Astrocyte (in vitro differentiated cells and primary cell): ENCODE measurements at regions not wholly inside any gene's neighbourhood (a gene's known extent, or its start where the extent isn't known, plus 50 kb on each side); places are given as distances from the start of the nearest gene placed in this dataset.

Source experiments
- DNase-seq: peaks from one replicate; pipeline ENCODE4 v3.0.0-alpha.2; 2010; ENCODE audit warnings: low read depth
- FAIRE-seq: peaks from 2 replicates; lab custom pipeline; 2011; peaks lifted over from hg19 to GRCh38; lab: Jason Lieb, UNC
- H2AFZ ChIP-seq: 2 replicates; pipeline ENCODE4 v1.6.0; 2012; ENCODE audit warnings: low read depth, low read length, inconsistent platforms
- H3K27ac ChIP-seq: 2 replicates; pipeline ENCODE4 v1.5.1; 2011; ENCODE audit warnings: low read depth, low read length, inconsistent platforms
- H3K27me3 ChIP-seq: 2 replicates; pipeline ENCODE4 v1.6.0; 2011; ENCODE audit warnings: low read length, inconsistent platforms; ENCODE audit not compliant: insufficient read depth
- H3K36me3 ChIP-seq: 2 replicates; pipeline ENCODE4 v1.5.1; 2011; ENCODE audit warnings: low read length, inconsistent platforms; ENCODE audit not compliant: insufficient read depth
- H3K4me1 ChIP-seq: 2 replicates; pipeline ENCODE4 v1.5.1; 2011; ENCODE audit warnings: low read length, inconsistent platforms; ENCODE audit not compliant: insufficient read depth
- H3K4me2 ChIP-seq: 2 replicates; pipeline ENCODE4 v1.6.0; 2012; ENCODE audit warnings: low read length, inconsistent platforms
- H3K4me3 ChIP-seq: 2 replicates; pipeline ENCODE4 v1.5.1; 2011; ENCODE audit warnings: low read depth, mild to moderate bottlenecking, low read length, inconsistent platforms; ENCODE audit not compliant: insufficient read depth
- H3K79me2 ChIP-seq: 2 replicates; pipeline ENCODE4 v1.6.0; 2012; ENCODE audit warnings: mild to moderate bottlenecking, low read length, inconsistent platforms; ENCODE audit not compliant: insufficient read depth
- H3K9ac ChIP-seq: 2 replicates; pipeline ENCODE4 v1.6.0; 2012; ENCODE audit warnings: mild to moderate bottlenecking, low read length, inconsistent platforms
- H3K9me3 ChIP-seq: 2 replicates; pipeline ENCODE4 v1.5.1; 2012; ENCODE audit warnings: low read depth, mild to moderate bottlenecking, low read length, inconsistent platforms; ENCODE audit not compliant: insufficient read depth
- H4K20me1 ChIP-seq: 2 replicates; pipeline ENCODE4 v1.6.0; 2012; ENCODE audit warnings: low read length, inconsistent platforms; ENCODE audit not compliant: insufficient read depth
- H3K27ac Mint-ChIP-seq: one replicate; pipeline ENCODE4 v1.8.0; 2021; ENCODE audit warnings: mild to moderate bottlenecking, mixed read lengths; ENCODE audit not compliant: unreplicated experiment
- H3K27me3 Mint-ChIP-seq: one replicate; pipeline ENCODE4 v1.8.0; 2021; ENCODE audit warnings: low read depth, mixed read lengths; ENCODE audit not compliant: unreplicated experiment
- H3K36me3 Mint-ChIP-seq: one replicate; pipeline ENCODE4 v1.8.0; 2021; ENCODE audit warnings: low read depth, mixed read lengths; ENCODE audit not compliant: unreplicated experiment
- H3K4me1 Mint-ChIP-seq: one replicate; pipeline ENCODE4 v1.8.0; 2021; ENCODE audit warnings: low read depth, mixed read lengths; ENCODE audit not compliant: unreplicated experiment
- H3K4me3 Mint-ChIP-seq: one replicate; pipeline ENCODE4 v1.8.0; 2021; ENCODE audit warnings: mild to moderate bottlenecking, moderate library complexity, mixed read lengths; ENCODE audit not compliant: unreplicated experiment
- H3K9me3 Mint-ChIP-seq: one replicate; pipeline ENCODE4 v1.8.0; 2021; ENCODE audit warnings: mild to moderate bottlenecking, mixed read lengths; ENCODE audit not compliant: unreplicated experiment
- EZH2 ChIP-seq: IDR thresholded peaks from 2 replicates; pipeline ENCODE4 v1.6.1; 2012; ENCODE audit warnings: mild to moderate bottlenecking, low read length, inconsistent platforms; ENCODE audit not compliant: insufficient read depth
- TF ChIP-seq, protein P1 (sequence below): IDR thresholded peaks from 2 replicates; pipeline ENCODE4 v1.5.1; 2011; ENCODE audit warnings: low read depth, mild to moderate bottlenecking, inconsistent platforms, low read length, moderate library complexity; ENCODE audit not compliant: insufficient read depth

DNA sequence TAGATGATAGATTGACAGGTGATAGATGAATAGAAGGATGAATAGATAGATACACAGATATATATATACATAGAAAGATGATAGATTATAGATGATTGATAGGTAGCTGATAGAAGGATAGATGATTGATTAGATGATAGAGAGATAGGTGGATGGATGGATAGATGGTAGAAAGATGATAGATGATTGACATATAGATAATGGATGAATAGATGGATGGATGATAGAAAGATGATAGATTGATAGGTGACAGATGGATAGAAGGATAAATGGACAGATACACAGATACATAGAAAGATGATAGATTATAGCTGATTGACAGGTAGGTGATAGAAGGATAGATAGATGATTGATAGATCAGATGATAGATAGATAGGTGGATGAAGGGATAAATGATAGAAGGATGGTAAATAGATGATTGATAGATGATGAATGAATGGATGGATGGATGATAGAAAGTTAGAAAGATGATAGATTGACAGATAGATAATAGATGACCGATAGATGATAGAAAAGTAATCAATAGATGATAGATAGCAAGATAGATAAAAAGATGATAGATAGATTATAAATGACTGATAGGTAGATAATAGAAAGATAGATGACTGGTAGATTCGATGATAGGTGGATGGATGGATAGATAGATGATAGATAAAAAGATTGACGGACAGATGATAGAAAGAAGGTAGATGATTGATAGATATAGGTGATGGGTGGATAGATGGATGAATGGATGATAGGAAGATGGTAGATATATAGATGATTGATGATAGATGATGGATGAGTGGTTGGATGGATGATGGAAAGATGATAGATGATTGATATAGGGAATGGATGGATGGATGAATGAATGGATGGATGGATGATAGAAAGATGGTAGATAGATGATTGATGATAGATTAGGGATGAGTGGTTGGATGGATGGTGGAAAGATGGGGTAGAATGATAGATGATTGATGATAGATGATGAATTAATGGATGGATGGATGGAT lies 80.4 kb downstream of the MICALL2 start:
- TF ChIP-seq, protein P1, sequence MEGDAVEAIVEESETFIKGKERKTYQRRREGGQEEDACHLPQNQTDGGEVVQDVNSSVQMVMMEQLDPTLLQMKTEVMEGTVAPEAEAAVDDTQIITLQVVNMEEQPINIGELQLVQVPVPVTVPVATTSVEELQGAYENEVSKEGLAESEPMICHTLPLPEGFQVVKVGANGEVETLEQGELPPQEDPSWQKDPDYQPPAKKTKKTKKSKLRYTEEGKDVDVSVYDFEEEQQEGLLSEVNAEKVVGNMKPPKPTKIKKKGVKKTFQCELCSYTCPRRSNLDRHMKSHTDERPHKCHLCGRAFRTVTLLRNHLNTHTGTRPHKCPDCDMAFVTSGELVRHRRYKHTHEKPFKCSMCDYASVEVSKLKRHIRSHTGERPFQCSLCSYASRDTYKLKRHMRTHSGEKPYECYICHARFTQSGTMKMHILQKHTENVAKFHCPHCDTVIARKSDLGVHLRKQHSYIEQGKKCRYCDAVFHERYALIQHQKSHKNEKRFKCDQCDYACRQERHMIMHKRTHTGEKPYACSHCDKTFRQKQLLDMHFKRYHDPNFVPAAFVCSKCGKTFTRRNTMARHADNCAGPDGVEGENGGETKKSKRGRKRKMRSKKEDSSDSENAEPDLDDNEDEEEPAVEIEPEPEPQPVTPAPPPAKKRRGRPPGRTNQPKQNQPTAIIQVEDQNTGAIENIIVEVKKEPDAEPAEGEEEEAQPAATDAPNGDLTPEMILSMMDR = no peak
- TF ChIP-seq EZH2 = no peak

DNA sequence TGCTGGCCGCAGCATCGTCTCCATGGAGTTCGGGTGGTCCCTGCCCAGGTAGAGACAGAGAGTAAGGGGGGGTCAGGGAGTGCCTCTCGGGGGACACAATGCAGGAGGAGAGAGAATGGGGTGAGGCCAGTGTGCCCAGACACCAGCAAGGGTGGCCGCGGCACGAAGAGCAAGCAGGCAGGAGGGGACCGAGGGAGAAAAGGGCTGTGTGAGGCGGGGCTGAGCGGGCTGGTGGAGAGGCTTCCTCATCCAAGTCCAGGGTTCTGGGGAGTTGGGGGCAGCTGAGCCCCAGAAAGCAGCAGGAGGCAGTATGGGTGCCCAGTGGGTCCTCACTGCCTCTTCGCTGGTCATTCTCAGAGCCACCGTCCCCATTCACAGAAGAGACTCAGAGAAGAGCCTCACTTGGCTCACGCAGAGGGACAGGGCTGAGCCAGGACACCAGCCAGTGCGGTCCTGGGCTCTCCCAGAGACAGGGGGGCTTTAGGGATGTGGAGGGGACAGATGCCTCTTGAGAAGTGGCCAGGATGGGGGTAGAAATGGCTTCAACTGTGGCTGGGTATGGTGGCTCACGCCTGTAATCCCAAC lies 78.9 kb downstream of the MICALL2 start:
- Mint-ChIP-seq H3K27me3 (peaks cover 32% of the 10 kb centered on the region), H3K9me3 (no peaks in the 10 kb centered on the region), H3K4me1 (no peaks in the 10 kb centered on the region), H3K36me3 (no peaks in the 10 kb centered on the region), H3K27ac (no peak overlapping the region), H3K4me3 (no peak overlapping the region)
- Histone ChIP-seq H3K4me3 (no peak overlapping the region), H3K36me3 (no peaks in the 10 kb centered on the region), H3K27me3 (no peaks in the 10 kb centered on the region), H2AFZ (no peak overlapping the region), H3K4me2 (no peak overlapping the region), H3K4me1 (no peaks in the 10 kb centered on the region), H3K9ac (no peak overlapping the region), H3K27ac (no peak overlapping the region), H3K9me3 (no peaks in the 10 kb centered on the region), H3K79me2 (no peaks in the 10 kb centered on the region), H4K20me1 (no peaks in the 10 kb centered on the region)
- FAIRE-seq (no peak), DNase-seq (no peak)
- TF ChIP-seq, protein P1 = no peak
- TF ChIP-seq EZH2 = no peak

More for the DNA sequence above, 80.4 kb downstream of the MICALL2 start:
- H3K9me3 ChIP-seq = no peaks in the 10 kb centered on the region
- Mint-ChIP-seq H3K27me3 (peaks cover 32% of the 10 kb centered on the region), H3K27ac (no peak overlapping the region), H3K4me3 (no peak overlapping the region), H3K36me3 (no peaks in the 10 kb centered on the region), H3K9me3 (no peaks in the 10 kb centered on the region), H3K4me1 (no peaks in the 10 kb centered on the region)
- H4K20me1 ChIP-seq = no peaks in the 10 kb centered on the region
- no peak overlapping the region for H2AFZ ChIP-seq
- H3K4me2 ChIP-seq = no peak overlapping the region
- no peak for DNase-seq
- H3K27me3 ChIP-seq = no peaks in the 10 kb centered on the region
- no peak for FAIRE-seq
- H3K4me1 ChIP-seq = no peaks in the 10 kb centered on the region
- no peak overlapping the region for H3K4me3 ChIP-seq
- H3K79me2 ChIP-seq = no peaks in the 10 kb centered on the region
- no peak overlapping the region for H3K9ac ChIP-seq
- H3K27ac ChIP-seq = no peak overlapping the region
- no peaks in the 10 kb centered on the region for H3K36me3 ChIP-seq
